Muscle layer of duodenum (tissue), 2 donors: ENCODE measurements at regions not wholly inside any gene's neighbourhood (a gene's known extent, or its start where the extent isn't known, plus 50 kb on each side); places are given as distances from the start of the nearest gene placed in this dataset.

Source experiments
- H3K27ac ChIP-seq: one replicate; pipeline ENCODE4 v1.7.0; 2013; ENCODE audit warnings: mild to moderate bottlenecking, low read length
- H3K27me3 ChIP-seq: one replicate; pipeline ENCODE4 v1.7.0; 2013; ENCODE audit warnings: low read depth, mild to moderate bottlenecking, control low read depth, low read length
- H3K36me3 ChIP-seq, 2 donors: one replicate each; pipeline ENCODE4 v1.7.0; 2013; ENCODE audit warnings: low read length in 2 of 2, control low read depth in 1 of 2, mild to moderate bottlenecking in 1 of 2; ENCODE audit not compliant: insufficient read depth in 2 of 2, control insufficient read depth in 1 of 2
- H3K4me1 ChIP-seq, 2 donors: one replicate each; pipeline ENCODE4 v1.7.0; 2013; ENCODE audit warnings: low read length in 2 of 2, mild to moderate bottlenecking in 2 of 2, control low read depth in 1 of 2, moderate library complexity in 1 of 2; ENCODE audit not compliant: insufficient read depth in 2 of 2, control insufficient read depth in 1 of 2
- H3K4me3 ChIP-seq, 2 donors: one replicate each; pipeline ENCODE4 v1.7.0; 2013; ENCODE audit warnings: low read length in 2 of 2, low read depth in 1 of 2, mild to moderate bottlenecking in 1 of 2
- H3K9me3 ChIP-seq, 2 donors: one replicate each; pipeline ENCODE4 v1.7.0; 2013; ENCODE audit warnings: low read length in 2 of 2, control low read depth in 1 of 2, mild to moderate bottlenecking in 1 of 2; ENCODE audit not compliant: control insufficient read depth in 1 of 2
- donor health status: healthy.

DNA sequence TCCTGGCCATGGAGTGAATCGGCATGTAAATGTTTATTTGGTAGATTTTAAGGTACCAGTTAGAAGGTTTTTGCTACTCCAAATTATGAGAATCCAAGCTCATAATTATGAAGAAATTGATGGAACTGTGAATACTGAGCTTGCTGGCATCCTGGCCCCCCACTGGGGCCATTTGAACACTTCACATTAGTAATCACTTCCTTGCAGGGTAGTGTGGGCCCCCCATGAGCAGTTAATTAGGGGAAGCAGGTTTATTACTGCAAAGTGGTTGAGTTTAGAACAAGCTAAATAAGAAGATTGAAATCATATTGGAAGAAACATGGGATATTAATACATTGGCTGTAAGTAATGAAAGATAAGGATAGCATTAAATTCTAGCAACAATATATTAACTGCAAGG lies 86.7 kb downstream of the S1PR1 start:
- Histone ChIP-seq H3K4me3 (no peak overlapping the region), H3K4me1 (no peaks in the 10 kb centered on the region), H3K27ac (no peak overlapping the region), H3K27me3 (no peaks in the 10 kb centered on the region), H3K9me3 (no peaks in the 10 kb centered on the region), H3K36me3 (no peaks in the 10 kb centered on the region)

DNA sequence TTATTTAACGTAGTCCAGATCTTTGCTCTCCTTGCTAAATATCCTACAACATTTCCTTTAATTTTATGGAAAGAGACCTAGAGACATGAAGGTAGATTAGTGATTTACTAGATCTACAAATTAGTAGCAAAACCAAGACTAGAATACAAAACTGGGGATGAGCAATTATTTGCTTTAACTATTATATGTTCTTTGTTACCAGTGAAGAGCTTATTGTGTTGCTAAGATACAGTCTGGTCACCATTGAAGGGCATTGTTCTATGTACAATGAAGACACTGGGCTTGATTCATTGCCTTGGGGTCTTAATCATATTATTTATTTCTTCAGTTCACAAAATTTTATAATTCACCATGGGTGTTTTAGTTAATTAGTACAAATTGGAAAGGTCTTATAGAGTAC lies 88.3 kb downstream of the S1PR1 start:
- Histone ChIP-seq H3K27ac (no peak overlapping the region), H3K4me3 (no peak overlapping the region), H3K36me3 (no peaks in the 10 kb centered on the region), H3K9me3 (no peaks in the 10 kb centered on the region), H3K4me1 (no peaks in the 10 kb centered on the region), H3K27me3 (no peaks in the 10 kb centered on the region)

DNA sequence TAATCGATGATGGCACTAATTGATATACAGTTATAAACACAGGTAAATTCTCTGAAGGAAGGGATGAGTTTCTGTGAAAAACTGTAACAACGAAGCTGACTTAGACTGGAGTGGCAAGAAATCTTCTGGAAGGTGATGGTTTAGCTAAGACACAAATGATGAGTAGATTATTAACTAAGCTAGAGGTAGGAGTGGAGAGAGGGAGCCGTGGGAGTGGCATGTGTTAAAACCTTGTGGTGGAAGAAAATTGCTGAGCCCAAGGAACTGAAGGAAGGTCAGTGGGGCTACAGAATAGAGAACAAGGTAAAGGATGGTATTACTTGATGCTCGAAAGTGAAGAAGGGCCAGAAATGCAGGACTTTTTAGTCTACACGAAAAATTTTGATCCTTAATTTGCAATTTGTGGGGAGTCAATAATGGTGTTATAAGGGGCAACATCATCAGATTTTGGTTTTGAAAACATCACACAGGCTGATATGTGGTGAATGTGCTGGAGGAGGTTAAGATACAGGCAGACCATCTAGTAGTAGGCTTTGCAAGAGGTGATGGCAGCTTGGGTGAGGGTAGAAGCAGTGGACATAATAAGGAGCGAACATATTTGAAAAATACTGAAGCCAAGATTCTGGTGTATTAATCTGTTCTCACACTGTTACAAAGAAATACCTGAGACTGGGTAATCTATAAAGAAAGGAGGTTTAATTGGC lies 93.8 kb downstream of the S1PR1 start:
- H3K9me3 ChIP-seq, result no peaks in the 10 kb centered on the region

DNA sequence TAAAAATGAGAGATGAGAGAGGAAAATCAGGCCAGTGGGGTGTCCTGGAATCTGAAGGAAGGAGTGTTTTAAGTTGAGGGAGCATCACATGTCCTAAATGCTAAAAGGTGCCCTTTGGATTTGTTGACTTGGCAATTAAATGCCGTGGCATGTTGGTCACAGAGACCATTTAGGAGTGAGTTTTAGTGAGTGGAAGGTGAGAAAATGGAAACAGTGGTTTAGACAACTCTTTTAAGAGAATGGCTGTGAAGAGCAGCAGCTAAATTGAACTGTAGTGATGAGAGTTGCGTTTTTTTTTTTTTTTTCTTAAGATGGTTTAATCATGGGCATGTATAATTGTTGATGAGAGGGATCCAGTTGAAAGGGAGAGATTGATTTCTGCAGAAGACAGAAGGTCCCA lies 95.0 kb downstream of the S1PR1 start:
- Histone ChIP-seq H3K36me3 (no peaks in the 10 kb centered on the region), H3K27ac (no peak overlapping the region), H3K4me3 (no peak overlapping the region), H3K9me3 (no peaks in the 10 kb centered on the region), H3K27me3 (no peaks in the 10 kb centered on the region), H3K4me1 (no peaks in the 10 kb centered on the region)

More for the DNA sequence above, 93.8 kb downstream of the S1PR1 start:
- Histone ChIP-seq H3K4me3 (no peak overlapping the region), H3K4me1 (no peaks in the 10 kb centered on the region), H3K27me3 (no peaks in the 10 kb centered on the region), H3K27ac (no peak overlapping the region), H3K36me3 (no peaks in the 10 kb centered on the region)

DNA sequence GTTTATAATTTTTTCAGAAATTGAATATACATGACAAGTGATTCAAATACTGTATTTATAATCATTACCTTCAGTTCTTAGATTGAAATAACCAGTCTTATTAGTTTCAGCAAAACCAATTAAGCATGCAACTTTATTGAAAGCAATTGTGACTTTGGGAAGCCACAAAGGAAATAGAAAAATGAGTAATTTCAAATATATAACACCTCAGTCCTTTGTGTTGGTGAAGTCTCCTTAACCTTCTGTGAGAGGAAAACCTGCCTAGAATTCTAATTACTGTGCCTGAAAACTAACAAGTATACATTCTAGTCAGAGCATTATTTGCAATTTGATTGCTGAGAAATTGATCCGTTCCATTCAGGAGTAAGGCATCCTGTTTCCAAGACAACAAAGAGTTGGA lies 95.8 kb downstream of the S1PR1 start:
- H3K27me3 ChIP-seq, result no peaks in the 10 kb centered on the region
- no peaks in the 10 kb centered on the region for H3K36me3 ChIP-seq
- H3K9me3 ChIP-seq, result no peaks in the 10 kb centered on the region
- H3K4me3 ChIP-seq, result no peak overlapping the region
- no peaks in the 10 kb centered on the region for H3K4me1 ChIP-seq
- H3K27ac ChIP-seq, result no peak overlapping the region

DNA sequence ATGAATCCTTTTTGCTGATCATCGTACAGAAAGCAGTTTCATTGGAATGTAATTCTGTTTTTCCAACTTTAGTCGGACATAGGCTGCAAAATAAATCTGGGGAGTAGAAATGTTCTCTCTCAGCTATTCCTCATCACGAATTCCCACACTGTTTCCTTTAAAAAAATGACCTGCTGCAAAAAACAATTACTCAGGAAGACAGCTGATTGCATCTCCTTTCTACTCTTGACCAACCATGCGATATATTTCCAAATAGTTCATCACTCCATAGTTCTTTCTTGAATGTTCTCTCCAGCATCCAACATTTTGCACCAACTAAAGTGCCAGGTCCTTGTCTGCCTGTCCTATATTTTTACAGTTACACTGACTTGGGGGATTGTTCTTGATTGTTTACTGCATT lies 96.4 kb downstream of the S1PR1 start:
- H3K9me3 ChIP-seq, result no peaks in the 10 kb centered on the region
- no peaks in the 10 kb centered on the region for H3K4me1 ChIP-seq
- no peaks in the 10 kb centered on the region for H3K36me3 ChIP-seq
- H3K4me3 ChIP-seq, result no peak overlapping the region
- H3K27ac ChIP-seq, result no peak overlapping the region
- H3K27me3 ChIP-seq, result no peaks in the 10 kb centered on the region

DNA sequence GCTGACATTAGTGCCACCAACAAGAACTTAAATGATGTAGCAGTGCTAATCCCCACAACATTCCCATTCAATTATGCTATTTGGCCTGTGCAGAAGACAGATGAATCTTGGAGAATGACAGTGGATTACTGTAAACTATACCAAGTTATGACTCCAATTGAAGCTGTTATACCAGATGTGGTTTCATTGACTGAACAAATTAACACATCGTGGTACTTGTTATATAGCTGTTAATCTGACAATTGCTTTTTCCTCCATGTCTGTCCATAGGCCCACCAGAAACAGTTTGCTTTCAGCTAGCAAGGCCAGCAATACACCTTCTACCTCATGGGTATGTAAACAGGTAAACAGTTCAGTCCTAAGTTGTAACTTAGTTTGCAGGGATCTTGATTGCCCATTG lies 101.1 kb downstream of the S1PR1 start:
- Histone ChIP-seq H3K4me3 (no peak overlapping the region), H3K27me3 (no peaks in the 10 kb centered on the region), H3K9me3 (no peaks in the 10 kb centered on the region), H3K36me3 (no peaks in the 10 kb centered on the region), H3K27ac (no peak overlapping the region), H3K4me1 (no peaks in the 10 kb centered on the region)

DNA sequence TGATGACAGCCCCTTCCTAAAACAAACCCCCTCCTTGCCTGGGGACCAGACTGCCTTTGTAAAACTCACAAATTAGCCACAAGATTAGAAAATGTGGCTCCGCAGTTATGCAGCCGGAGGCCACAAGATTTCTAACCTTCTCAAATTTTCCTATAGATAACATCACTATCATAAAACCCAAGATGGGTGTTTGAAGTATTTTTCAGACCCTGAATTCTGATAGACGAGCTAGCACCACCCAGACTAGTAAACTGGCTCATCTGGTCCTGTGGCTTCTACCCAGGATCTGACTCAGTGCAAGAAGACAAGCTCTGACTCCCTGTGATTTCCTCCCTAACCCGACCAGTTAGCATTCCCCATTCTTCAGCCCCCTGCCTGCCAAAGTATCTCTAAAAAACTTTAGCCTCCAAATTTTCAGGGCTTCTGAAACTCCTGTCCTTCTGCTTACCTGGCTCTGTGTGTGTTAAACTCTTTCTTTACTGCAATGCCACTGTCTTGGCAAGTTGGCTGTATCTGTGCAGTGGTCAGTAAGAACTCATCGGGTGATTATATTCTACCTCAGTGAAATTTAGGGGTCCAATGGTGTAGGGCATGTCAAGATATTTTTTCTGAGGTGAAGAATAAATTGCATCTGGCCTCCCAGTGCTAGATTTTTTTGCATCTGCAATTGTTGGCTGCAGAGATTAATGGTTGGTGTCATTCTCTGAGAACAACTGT lies 102.1 kb downstream of the S1PR1 start:
- no peak overlapping the region for H3K27ac ChIP-seq
- no peaks in the 10 kb centered on the region for H3K9me3 ChIP-seq
- H3K4me1 ChIP-seq, result no peaks in the 10 kb centered on the region
- H3K27me3 ChIP-seq, result no peaks in the 10 kb centered on the region
- H3K36me3 ChIP-seq, result no peaks in the 10 kb centered on the region
- H3K4me3 ChIP-seq, result no peak overlapping the region

DNA sequence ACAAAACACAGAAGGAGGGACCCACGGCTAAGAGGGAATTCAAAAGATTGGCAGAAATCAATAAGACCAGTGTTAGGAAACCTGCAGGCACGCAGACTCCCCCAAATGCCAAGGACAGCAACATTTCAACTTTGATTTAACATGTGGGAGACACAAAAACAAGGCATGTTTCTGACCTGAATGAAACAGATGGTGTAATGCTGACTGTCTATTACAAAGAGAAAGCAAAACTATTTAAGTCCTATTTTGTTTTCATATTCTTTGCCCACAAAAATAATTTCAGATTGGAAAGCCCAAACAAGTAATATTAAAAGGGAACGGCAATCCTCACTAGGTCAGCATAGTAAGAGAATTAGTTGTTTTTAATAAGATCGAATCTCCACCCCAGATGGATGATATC lies 107.9 kb downstream of the S1PR1 start:
- Histone ChIP-seq H3K36me3 (no peaks in the 10 kb centered on the region), H3K4me1 (no peaks in the 10 kb centered on the region), H3K27ac (no peak overlapping the region), H3K9me3 (no peaks in the 10 kb centered on the region), H3K4me3 (no peak overlapping the region), H3K27me3 (no peaks in the 10 kb centered on the region)

DNA sequence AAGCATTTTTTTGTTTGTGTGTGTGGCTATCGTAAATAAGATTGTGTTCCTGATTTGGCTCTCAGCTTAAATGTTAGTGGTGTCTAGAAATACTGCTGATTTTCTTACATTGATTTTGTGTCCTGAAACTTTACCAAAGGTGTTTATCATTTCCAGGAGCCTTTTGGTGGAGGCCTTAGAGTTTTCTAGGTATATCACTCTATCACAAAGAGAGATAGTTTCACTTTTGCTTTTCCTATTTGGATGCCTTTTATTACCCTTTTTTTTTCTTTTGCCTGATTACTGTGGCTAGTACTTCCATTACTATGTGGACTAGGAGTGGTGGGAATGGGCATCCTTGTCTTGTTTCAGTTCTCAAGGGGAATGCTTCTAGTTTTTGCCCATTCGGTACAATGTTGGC lies 109.6 kb downstream of the S1PR1 start:
- Histone ChIP-seq H3K27ac (no peak overlapping the region), H3K27me3 (no peaks in the 10 kb centered on the region), H3K4me1 (no peaks in the 10 kb centered on the region), H3K9me3 (no peaks in the 10 kb centered on the region), H3K4me3 (no peak overlapping the region), H3K36me3 (no peaks in the 10 kb centered on the region)

DNA sequence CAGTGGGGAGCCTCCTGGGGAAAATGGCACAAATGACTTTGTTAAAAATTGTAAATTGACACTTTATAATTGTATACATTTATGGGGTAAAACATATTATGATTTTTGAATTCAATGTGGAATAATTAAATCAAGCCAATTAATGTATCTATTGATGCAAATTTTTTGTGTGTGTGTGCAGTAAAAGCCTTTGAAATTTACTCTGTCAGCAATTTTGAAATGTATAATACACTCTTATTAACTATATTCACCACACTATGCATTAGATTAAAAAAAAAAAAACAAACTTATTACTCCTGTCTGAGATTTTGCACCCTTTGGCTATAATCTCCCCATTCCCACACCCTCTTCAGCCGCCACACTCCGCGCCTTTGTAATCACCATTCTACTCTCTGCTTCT lies 119.2 kb downstream of the S1PR1 start:
- Histone ChIP-seq H3K36me3 (no peaks in the 10 kb centered on the region), H3K4me1 (no peaks in the 10 kb centered on the region), H3K27me3 (no peaks in the 10 kb centered on the region), H3K27ac (no peak overlapping the region), H3K4me3 (no peak overlapping the region), H3K9me3 (no peaks in the 10 kb centered on the region)
